H1 (cell line): ENCODE measurements at regions not wholly inside any gene's neighbourhood (a gene's known extent, or its start where the extent isn't known, plus 50 kb on each side); places are given as distances from the start of the nearest gene placed in this dataset.

Experiments used
- CTCF ChIA-PET: fragments of 300-600 bp; sonication (Branson Sonifier 250); formaldehyde crosslinking; loops from one replicate; lab custom pipeline; 2021; ENCODE audit not compliant: partially characterized antibody; lab: Charles Lee
- POLR2A ChIA-PET: fragments of 300-600 bp; sonication (Branson Sonifier 250); formaldehyde crosslinking; loops from one replicate; lab custom pipeline; 2021; ENCODE audit warnings: inconsistent platforms; ENCODE audit not compliant: partially characterized antibody; lab: Charles Lee
- DNase-seq, 2 experiments: peaks; one replicate each; pipeline versions ENCODE4 v3.0.0 to v3.0.0-alpha.2; 2010 to 2022; ENCODE audit warnings: low spot score in 2 of 2, low read depth in 1 of 2, mixed read lengths in 1 of 2
- FAIRE-seq: peaks from 2 replicates; lab custom pipeline; 2011; peaks lifted over from hg19 to GRCh38; lab: Jason Lieb, UNC
- H2AFZ ChIP-seq: 2 replicates; pipeline ENCODE4 v1.8.1; 2012; ENCODE audit warnings: low read length, inconsistent platforms
- H2AK5ac ChIP-seq: 2 replicates; pipeline ENCODE4 v1.6.1; 2013; ENCODE audit warnings: low read depth, low read length
- H2BK120ac ChIP-seq: replicated peaks from 2 replicates; pipeline ENCODE3; 2013; ENCODE audit warnings: low read depth, low read length, inconsistent platforms
- H2BK12ac ChIP-seq: 2 replicates; pipeline ENCODE4 v1.6.1; 2013; ENCODE audit warnings: low read depth, low read length
- H2BK15ac ChIP-seq: 2 replicates; pipeline ENCODE4 v1.6.1; 2013; ENCODE audit warnings: low read length
- H2BK20ac ChIP-seq: 2 replicates; pipeline ENCODE4 v1.6.1; 2013; ENCODE audit warnings: low read length
- H2BK5ac ChIP-seq: 2 replicates; pipeline ENCODE4 v1.6.1; 2013; ENCODE audit warnings: low read depth, low read length
- H3K14ac ChIP-seq: 2 replicates; pipeline ENCODE4 v1.6.1; 2013; ENCODE audit warnings: inconsistent platforms; ENCODE audit not compliant: insufficient read length
- H3K18ac ChIP-seq: 2 replicates; pipeline ENCODE4 v1.6.1; 2013; ENCODE audit warnings: low read length; ENCODE audit errors: extremely low read depth
- H3K23ac ChIP-seq: 2 replicates; pipeline ENCODE4 v1.6.1; 2013; ENCODE audit warnings: inconsistent platforms; ENCODE audit not compliant: insufficient read length
- H3K23me2 ChIP-seq: 2 replicates; pipeline ENCODE4 v1.6.1; 2013; ENCODE audit warnings: low read depth, low read length
- H3K27ac ChIP-seq: 2 replicates; pipeline ENCODE4 v1.6.1; 2011; ENCODE audit warnings: low read depth, low read length, inconsistent platforms
- H3K27me3 ChIP-seq, 4 experiments: replicated peaks in 1 of 4; 1 replicate in 1 of 4; 2 replicates in 3 of 4; pipeline versions ENCODE4 v1.6.1 to v1.8.1; 2011 to 2013; ENCODE audit warnings: low read length in 3 of 4, mild to moderate bottlenecking in 3 of 4, inconsistent platforms in 2 of 4, mixed read lengths in 2 of 4, moderate library complexity in 1 of 4; ENCODE audit not compliant: control insufficient read depth in 3 of 4, insufficient read depth in 3 of 4; ENCODE audit errors: extremely low read depth in 1 of 4
- H3K36me3 ChIP-seq, 4 experiments: 2 replicates each; pipeline versions ENCODE4 v1.6.1 to v1.8.1; 2011 to 2013; ENCODE audit warnings: mild to moderate bottlenecking in 4 of 4, low read length in 3 of 4, moderate library complexity in 2 of 4, control low read depth in 1 of 4, inconsistent platforms in 1 of 4; ENCODE audit not compliant: insufficient read depth in 4 of 4, control insufficient read depth in 2 of 4
- H3K4ac ChIP-seq: replicated peaks from 2 replicates; pipeline ENCODE3; 2013; ENCODE audit warnings: low read length, low read depth, mixed read lengths, inconsistent platforms; ENCODE audit not compliant: insufficient read length
- H3K4me1 ChIP-seq, 4 experiments: replicated peaks in 1 of 4; 1 replicate in 1 of 4; 2 replicates in 3 of 4; pipeline versions ENCODE4 v1.6.1 to v1.8.1; 2011 to 2013; ENCODE audit warnings: low read length in 3 of 4, inconsistent platforms in 2 of 4, mixed read lengths in 1 of 4; ENCODE audit not compliant: insufficient read depth in 4 of 4, control insufficient read depth in 3 of 4
- H3K4me2 ChIP-seq, 2 experiments: 2 replicates each; pipeline versions ENCODE4 v1.6.1 to v1.8.1; 2011 to 2013; ENCODE audit warnings: low read depth in 2 of 2, low read length in 2 of 2, control low read depth in 1 of 2, inconsistent platforms in 1 of 2, mild to moderate bottlenecking in 1 of 2; ENCODE audit not compliant: insufficient read depth in 1 of 2
- H3K4me3 ChIP-seq, 4 experiments: fragments of 200-600, 300-600 bp in 1 of 4; sonication (generic), shearing (Covaris generic), sonication (Bioruptor Twin) in 1 of 4; 2 replicates each; pipeline versions ENCODE4 v1.5.1 to v1.8.1; 2011 to 2016; ENCODE audit warnings: low read length in 4 of 4, low read depth in 3 of 4, control low read depth in 2 of 4, inconsistent platforms in 2 of 4, mild to moderate bottlenecking in 2 of 4, mixed read lengths in 1 of 4, moderate library complexity in 1 of 4; ENCODE audit not compliant: insufficient read depth in 2 of 4; ENCODE audit errors: extremely low read depth in 1 of 4
- H3K56ac ChIP-seq: replicated peaks from 2 replicates; pipeline ENCODE3; 2013; ENCODE audit warnings: low read depth, mild to moderate bottlenecking, mixed read lengths, low read length, inconsistent platforms; ENCODE audit not compliant: insufficient read length
- H3K79me1 ChIP-seq: 2 replicates; pipeline ENCODE4 v1.6.1; 2013; ENCODE audit warnings: low read depth, low read length, control low read depth
- H3K79me2 ChIP-seq, 2 experiments: 2 replicates each; pipeline versions ENCODE4 v1.6.1 to v1.8.1; 2012 to 2013; ENCODE audit warnings: low read length in 2 of 2, mild to moderate bottlenecking in 2 of 2, inconsistent platforms in 1 of 2; ENCODE audit not compliant: insufficient read depth in 2 of 2, control insufficient read depth in 1 of 2
- H3K9ac ChIP-seq, 4 experiments: replicated peaks in 1 of 4; 1 replicate in 1 of 4; 2 replicates in 3 of 4; pipeline versions ENCODE4 v1.6.1 to v1.8.1; 2011 to 2013; ENCODE audit warnings: low read depth in 3 of 4, low read length in 3 of 4, control low read depth in 2 of 4, mild to moderate bottlenecking in 2 of 4, moderate library complexity in 2 of 4, inconsistent platforms in 1 of 4; ENCODE audit errors: extremely low read depth in 1 of 4
- H3K9me3 ChIP-seq, 2 experiments: 2 replicates each; pipeline versions ENCODE4 v1.6.1 to v1.8.1; 2012 to 2013; ENCODE audit warnings: mild to moderate bottlenecking in 2 of 2, moderate library complexity in 2 of 2, control low read depth in 1 of 2, inconsistent platforms in 1 of 2, low read depth in 1 of 2, low read length in 1 of 2, mixed read lengths in 1 of 2; ENCODE audit not compliant: insufficient read depth in 2 of 2
- H4K20me1 ChIP-seq, 2 experiments: replicated peaks in 1 of 2; 2 replicates each; pipeline versions ENCODE3 to v1.8.1; 2011 to 2013; ENCODE audit warnings: inconsistent platforms in 2 of 2, low read length in 2 of 2, mild to moderate bottlenecking in 1 of 2; ENCODE audit not compliant: insufficient read depth in 2 of 2, control insufficient read depth in 1 of 2
- H4K5ac ChIP-seq: 2 replicates; pipeline ENCODE4 v1.6.1; 2013; ENCODE audit warnings: low read length, low read depth, mixed read lengths, inconsistent platforms; ENCODE audit not compliant: insufficient read length
- H4K8ac ChIP-seq: 2 replicates; pipeline ENCODE4 v1.8.0; 2013; ENCODE audit warnings: mild to moderate bottlenecking, moderate library complexity, low read length, inconsistent platforms; ENCODE audit not compliant: insufficient read depth; ENCODE audit errors: extremely low read depth
- H4K91ac ChIP-seq: replicated peaks from 2 replicates; pipeline ENCODE3; 2013; ENCODE audit warnings: low read length, mixed read lengths, inconsistent platforms; ENCODE audit not compliant: insufficient read length
- KDM1A ChIP-seq: fragments of 200-600, 300-600 bp; sonication (generic); IDR thresholded peaks from 2 replicates; pipeline ENCODE4 v1.7.1; 2016; ENCODE audit warnings: mild to moderate bottlenecking, low read length, borderline replicate concordance
- SP2 ChIP-seq: IDR thresholded peaks from 2 replicates; pipeline ENCODE4 v1.6.1; 2012; ENCODE audit warnings: mild to moderate bottlenecking, low read length, inconsistent platforms
- WGBS, 2 experiments: shearing (Covaris generic) in 1 of 2; methylation state at CpG; one replicate each; pipeline versions ENCODE4 v1.1.6 to v1.1.7; 2013 to 2015; ENCODE audit warnings: low lambda C conversion rate in 2 of 2, mixed read lengths in 2 of 2, inconsistent platforms in 1 of 2, low coverage in 1 of 2, missing lambda C conversion rate in 1 of 2; ENCODE audit not compliant: insufficient replicate concordance in 2 of 2, insufficient coverage in 1 of 2, insufficient read length in 1 of 2; ENCODE audit errors: extremely low coverage in 1 of 2, missing lambda C conversion rate in 1 of 2; 5-methylcytosine and 5-hydroxymethylcytosine counted together

- H3K56ac ChIP-seq = no peak overlapping the region
- no peak overlapping the region for H3K14ac ChIP-seq
- no peak overlapping the region for H3K9ac ChIP-seq
- H3K4me2 ChIP-seq = no peak overlapping the region
- no peak overlapping the region for H2BK12ac ChIP-seq
- no peak overlapping the region for H3K4ac ChIP-seq
- no peak overlapping the region for H2AK5ac ChIP-seq
- H3K18ac ChIP-seq = no peak overlapping the region
- no peaks in the 10 kb centered on the region for H3K36me3 ChIP-seq
- no peak overlapping the region for H2BK15ac ChIP-seq
- no peak overlapping the region for H2BK5ac ChIP-seq
- no peak overlapping the region for H2AFZ ChIP-seq
- no peak overlapping the region for H3K27ac ChIP-seq
- H2BK20ac ChIP-seq = no peak overlapping the region
- no peak overlapping the region for H3K4me3 ChIP-seq
- FAIRE-seq (no peak), DNase-seq (no peak)
- H3K23ac ChIP-seq = no peak overlapping the region
- WGBS, 2 experiments = 94% methylated on average over 1 of the region's 1 CpG; no CpG with 5 or more reads in 1 of the 2 experiments
- no peaks in the 10 kb centered on the region; a peak in 1 of 4 replicates for H3K9me3 ChIP-seq
- no peaks in the 10 kb centered on the region for H3K23me2 ChIP-seq
- TF ChIP-seq SP2 (no peak), KDM1A (no peak)
- ChIA-PET CTCF (no interaction called here), POLR2A (no interaction called here)
- no peaks in the 10 kb centered on the region for H3K27me3 ChIP-seq
- H3K79me1 ChIP-seq = no peaks in the 10 kb centered on the region
- H3K79me2 ChIP-seq = no peaks in the 10 kb centered on the region
- H4K5ac ChIP-seq = no peak overlapping the region
- no peaks in the 10 kb centered on the region for H3K4me1 ChIP-seq
- H4K8ac ChIP-seq = no peak overlapping the region
- H2BK120ac ChIP-seq = no peak overlapping the region
- no peak overlapping the region for H4K91ac ChIP-seq
- H4K20me1 ChIP-seq = no peaks in the 10 kb centered on the region
Observed at GRCh38 chr5:44245935-44246334, 143.3 kb downstream of the FGF10 start.
